ENCODE measurements at regions not wholly inside any gene's neighbourhood (a gene's known extent, or its start where the extent isn't known, plus 50 kb on each side); places are given as distances from the start of the nearest gene placed in this dataset.

GRCh38 chr2:63710732-63711131 lies 122.0 kb downstream of the MDH1 start:
- TF ChIP-seq LEF1 (IDR thresholded peaks at IDR 0.05; ENCODE audit: borderline replicate concordance) (no peak), SP1 (IDR thresholded peaks at IDR 0.05) (no peak), NFRKB (IDR thresholded peaks at IDR 0.05) (no peak), L3MBTL2 (conservative IDR thresholded peaks at IDR 0.05) (no peak), FOXA1 (IDR thresholded peaks at IDR 0.05) (no peak), ZNF384 (IDR thresholded peaks at IDR 0.05) (no peak), BHLHE40 (IDR thresholded peaks at IDR 0.05; ENCODE audit: borderline replicate concordance) (no peak), PKNOX1 (IDR thresholded peaks at IDR 0.05) (no peak), ELF4 (IDR thresholded peaks at IDR 0.05) (no peak)
